ENCODE measurements at regions not wholly inside any gene's neighbourhood (a gene's known extent, or its start where the extent isn't known, plus 50 kb on each side); places are given as distances from the start of the nearest gene placed in this dataset.

GRCh38 chr3:106588739-106589138 is 719.9 kb upstream of the CBLB start:
- no peaks in the 10 kb centered on the region for H3K36me3 ChIP-seq (ENCODE audit: control insufficient read depth in 2 of 2, insufficient read depth in 2 of 2, low read length in 1 of 2)
- H3K9me3 ChIP-seq (ENCODE audit: control insufficient read depth in 2 of 2, insufficient read depth in 1 of 2, low read depth in 1 of 2, low read length in 1 of 2) = no peaks in the 10 kb centered on the region
- no peak overlapping the region for H3K27ac ChIP-seq (ENCODE audit: low read depth in 2 of 2, low read length in 1 of 2)
- no peak overlapping the region for H3K4me3 ChIP-seq (ENCODE audit: low read depth in 1 of 2, low read length in 2 of 2)
- H3K27me3 ChIP-seq (ENCODE audit: control insufficient read depth in 1 of 2, insufficient read depth in 2 of 2, low read length in 2 of 2) = no peaks in the 10 kb centered on the region
- H3K4me1 ChIP-seq (ENCODE audit: control insufficient read depth in 2 of 2, insufficient read depth in 2 of 2, low read length in 1 of 2) = no peaks in the 10 kb centered on the region
- 80 to 84% methylated on average over 1 of the region's 1 CpG for WGBS, 2 donors

DNA sequence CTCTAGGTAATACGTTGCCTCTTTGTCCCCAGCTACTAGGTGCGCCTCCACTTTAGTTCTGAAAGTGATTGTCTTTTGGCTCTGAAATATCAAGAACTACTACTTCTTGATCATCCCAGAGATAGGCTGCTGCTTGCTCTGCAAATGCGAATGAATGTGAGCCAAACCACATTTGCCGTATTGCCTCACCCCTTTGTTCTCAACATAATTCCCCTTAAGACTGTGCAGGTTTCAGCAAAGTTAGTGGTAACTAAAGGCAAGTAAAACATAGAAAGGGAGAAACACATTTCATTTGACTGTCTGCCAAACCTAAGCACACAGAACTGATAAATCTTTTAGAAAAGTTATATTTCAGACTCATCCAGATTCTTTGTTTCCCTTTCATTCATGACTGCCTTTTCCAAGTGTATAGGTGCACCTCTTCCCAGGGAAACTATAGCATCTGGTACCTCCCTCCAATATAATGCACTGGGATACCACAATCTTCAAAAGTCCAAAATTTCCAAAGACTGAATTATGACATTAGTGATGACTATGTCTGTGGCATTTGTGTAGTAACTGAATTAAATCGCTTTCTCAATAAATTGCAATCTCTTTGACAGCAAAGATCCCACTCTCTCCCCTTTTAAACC is 720.6 kb upstream of the CBLB start:
- WGBS, 2 donors = 53 to 64% methylated on average over 5 of the region's 5 CpGs
- Histone ChIP-seq H3K36me3 (ENCODE audit: control insufficient read depth in 2 of 2, insufficient read depth in 2 of 2, low read length in 1 of 2) (no peaks in the 10 kb centered on the region), H3K4me3 (ENCODE audit: low read depth in 1 of 2, low read length in 2 of 2) (no peak overlapping the region), H3K4me1 (ENCODE audit: control insufficient read depth in 2 of 2, insufficient read depth in 2 of 2, low read length in 1 of 2) (no peaks in the 10 kb centered on the region), H3K27ac (ENCODE audit: low read depth in 2 of 2, low read length in 1 of 2) (peak overlapping the region; percentile 18 to 39), H3K27me3 (ENCODE audit: control insufficient read depth in 1 of 2, insufficient read depth in 2 of 2, low read length in 2 of 2) (no peaks in the 10 kb centered on the region), H3K9me3 (ENCODE audit: control insufficient read depth in 2 of 2, insufficient read depth in 1 of 2, low read depth in 1 of 2, low read length in 1 of 2) (no peaks in the 10 kb centered on the region)

GRCh38 chr3:106590216-106590615 is 721.4 kb upstream of the CBLB start:
- 41 to 46% methylated on average over 1 of the region's 1 CpG for WGBS, 2 donors
- Histone ChIP-seq H3K27me3 (ENCODE audit: control insufficient read depth in 1 of 2, insufficient read depth in 2 of 2, low read length in 2 of 2) (no peaks in the 10 kb centered on the region), H3K4me3 (ENCODE audit: low read depth in 1 of 2, low read length in 2 of 2) (no peak overlapping the region), H3K27ac (ENCODE audit: low read depth in 2 of 2, low read length in 1 of 2) (no peak overlapping the region), H3K36me3 (ENCODE audit: control insufficient read depth in 2 of 2, insufficient read depth in 2 of 2, low read length in 1 of 2) (no peaks in the 10 kb centered on the region), H3K9me3 (ENCODE audit: control insufficient read depth in 2 of 2, insufficient read depth in 1 of 2, low read depth in 1 of 2, low read length in 1 of 2) (no peaks in the 10 kb centered on the region), H3K4me1 (ENCODE audit: control insufficient read depth in 2 of 2, insufficient read depth in 2 of 2, low read length in 1 of 2) (no peaks in the 10 kb centered on the region)

DNA sequence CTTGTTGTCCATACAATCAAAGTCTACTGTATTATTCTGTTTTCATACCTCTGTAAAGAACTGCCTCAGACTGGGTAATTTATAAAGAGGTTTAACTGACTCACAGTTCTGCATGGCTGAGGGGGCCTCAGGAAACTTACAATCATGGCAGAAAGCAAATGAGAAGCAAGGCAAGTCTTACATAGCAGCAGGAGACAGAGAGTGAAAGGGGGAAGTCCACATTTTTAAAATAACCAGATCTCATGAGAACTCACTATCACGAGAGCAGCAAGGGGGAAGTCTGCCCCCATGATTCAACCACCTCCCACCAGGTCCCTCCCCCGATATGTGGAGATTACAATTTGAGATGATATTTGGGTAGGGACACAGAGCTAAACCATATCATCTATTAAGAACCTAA is 724.6 kb upstream of the CBLB start:
- H3K27me3 ChIP-seq (ENCODE audit: control insufficient read depth in 1 of 2, insufficient read depth in 2 of 2, low read length in 2 of 2) = no peaks in the 10 kb centered on the region
- 89 to 90% methylated on average over 2 of the region's 2 CpGs for WGBS, 2 donors
- no peaks in the 10 kb centered on the region for H3K9me3 ChIP-seq (ENCODE audit: control insufficient read depth in 2 of 2, insufficient read depth in 1 of 2, low read depth in 1 of 2, low read length in 1 of 2)
- no peak overlapping the region for H3K4me3 ChIP-seq (ENCODE audit: low read depth in 1 of 2, low read length in 2 of 2)
- no peaks in the 10 kb centered on the region for H3K36me3 ChIP-seq (ENCODE audit: control insufficient read depth in 2 of 2, insufficient read depth in 2 of 2, low read length in 1 of 2)
- no peak overlapping the region for H3K27ac ChIP-seq (ENCODE audit: low read depth in 2 of 2, low read length in 1 of 2)
- H3K4me1 ChIP-seq (ENCODE audit: control insufficient read depth in 2 of 2, insufficient read depth in 2 of 2, low read length in 1 of 2) = no peaks in the 10 kb centered on the region

- Histone ChIP-seq H3K9me3 (ENCODE audit: control insufficient read depth in 2 of 2, insufficient read depth in 1 of 2, low read depth in 1 of 2, low read length in 1 of 2) (peaks cover 0 to 2% of the 10 kb centered on the region in 2 donors), H3K27me3 (ENCODE audit: control insufficient read depth in 1 of 2, insufficient read depth in 2 of 2, low read length in 2 of 2) (no peaks in the 10 kb centered on the region), H3K36me3 (ENCODE audit: control insufficient read depth in 2 of 2, insufficient read depth in 2 of 2, low read length in 1 of 2) (no peaks in the 10 kb centered on the region), H3K4me3 (ENCODE audit: low read depth in 1 of 2, low read length in 2 of 2) (no peak overlapping the region), H3K4me1 (ENCODE audit: control insufficient read depth in 2 of 2, insufficient read depth in 2 of 2, low read length in 1 of 2) (no peaks in the 10 kb centered on the region), H3K27ac (ENCODE audit: low read depth in 2 of 2, low read length in 1 of 2) (no peak overlapping the region)
- WGBS, 2 donors = 11 to 17% methylated on average over 2 of the region's 2 CpGs
Observed at GRCh38 chr3:106609666-106610301, 741.0 kb upstream of the CBLB start.

DNA sequence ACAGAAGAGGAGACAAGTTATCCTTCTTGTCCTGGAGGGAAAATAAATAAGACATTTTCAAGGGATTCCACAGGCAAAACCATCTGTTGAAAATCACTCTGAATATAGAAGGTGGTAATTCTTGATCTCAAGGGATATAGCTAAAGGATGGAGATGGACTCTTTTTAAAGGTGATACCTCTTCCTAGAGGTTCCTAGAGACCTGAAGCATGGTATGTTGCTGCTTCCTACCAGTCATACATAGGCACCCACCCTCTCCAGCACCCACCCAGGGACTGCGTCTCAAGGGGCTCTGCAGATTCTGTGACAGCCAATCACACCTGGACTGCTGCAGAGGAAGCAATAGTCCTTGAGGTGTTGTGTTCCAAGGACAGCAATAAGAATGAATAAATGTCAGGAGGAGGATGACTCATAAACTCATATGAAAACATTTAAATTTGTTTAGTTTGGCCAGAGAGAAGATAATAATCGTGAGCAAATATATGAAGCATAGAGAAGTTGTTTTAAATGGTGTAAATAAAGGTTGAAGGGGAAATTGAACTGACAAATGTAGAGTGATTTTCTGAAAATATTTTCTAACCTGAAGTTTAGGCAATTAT is 741.6 kb upstream of the CBLB start:
- Histone ChIP-seq H3K27me3 (ENCODE audit: control insufficient read depth in 1 of 2, insufficient read depth in 2 of 2, low read length in 2 of 2) (no peaks in the 10 kb centered on the region), H3K9me3 (ENCODE audit: control insufficient read depth in 2 of 2, insufficient read depth in 1 of 2, low read depth in 1 of 2, low read length in 1 of 2) (peaks cover 0 to 2% of the 10 kb centered on the region in 2 donors), H3K27ac (ENCODE audit: low read depth in 2 of 2, low read length in 1 of 2) (no peak overlapping the region), H3K4me3 (ENCODE audit: low read depth in 1 of 2, low read length in 2 of 2) (no peak overlapping the region), H3K36me3 (ENCODE audit: control insufficient read depth in 2 of 2, insufficient read depth in 2 of 2, low read length in 1 of 2) (no peaks in the 10 kb centered on the region), H3K4me1 (ENCODE audit: control insufficient read depth in 2 of 2, insufficient read depth in 2 of 2, low read length in 1 of 2) (no peaks in the 10 kb centered on the region)
- 46 to 58% methylated on average over 2 of the region's 2 CpGs for WGBS, 2 donors

- 95 to 98% methylated on average over 1 of the region's 1 CpG for WGBS, 2 donors
- H3K27ac ChIP-seq (ENCODE audit: low read depth in 2 of 2, low read length in 1 of 2) = no peak overlapping the region
- no peaks in the 10 kb centered on the region for H3K4me1 ChIP-seq (ENCODE audit: control insufficient read depth in 2 of 2, insufficient read depth in 2 of 2, low read length in 1 of 2)
- H3K9me3 ChIP-seq (ENCODE audit: control insufficient read depth in 2 of 2, insufficient read depth in 1 of 2, low read depth in 1 of 2, low read length in 1 of 2) = peaks cover 0 to 2% of the 10 kb centered on the region in 2 donors
- H3K27me3 ChIP-seq (ENCODE audit: control insufficient read depth in 1 of 2, insufficient read depth in 2 of 2, low read length in 2 of 2) = no peaks in the 10 kb centered on the region
- H3K4me3 ChIP-seq (ENCODE audit: low read depth in 1 of 2, low read length in 2 of 2) = no peak overlapping the region
- H3K36me3 ChIP-seq (ENCODE audit: control insufficient read depth in 2 of 2, insufficient read depth in 2 of 2, low read length in 1 of 2) = no peaks in the 10 kb centered on the region
Observed at GRCh38 chr3:106611116-106611515, 742.3 kb upstream of the CBLB start.

DNA sequence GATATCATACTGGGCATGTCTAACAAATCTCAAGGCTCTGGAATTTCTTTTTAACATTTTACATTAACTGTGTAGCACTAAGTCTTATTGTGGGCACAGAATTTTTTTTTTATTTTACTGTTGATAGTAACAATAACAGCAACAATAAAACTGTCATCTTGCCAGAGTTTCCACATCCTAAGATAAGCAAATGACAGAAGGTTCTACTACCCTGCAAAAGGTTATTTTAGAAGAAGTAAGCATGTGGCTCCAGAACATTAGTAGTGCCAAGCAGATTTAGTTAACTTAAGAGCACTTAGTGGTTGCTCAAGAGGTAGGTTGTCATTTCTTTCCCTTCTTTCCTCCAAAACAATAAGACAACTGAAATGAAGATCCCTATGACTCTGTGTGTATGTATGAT is 743.0 kb upstream of the CBLB start:
- H3K4me3 ChIP-seq (ENCODE audit: low read depth in 1 of 2, low read length in 2 of 2) = no peak overlapping the region
- H3K9me3 ChIP-seq (ENCODE audit: control insufficient read depth in 2 of 2, insufficient read depth in 1 of 2, low read depth in 1 of 2, low read length in 1 of 2) = peaks cover 0 to 2% of the 10 kb centered on the region in 2 donors
- no peak overlapping the region for H3K27ac ChIP-seq (ENCODE audit: low read depth in 2 of 2, low read length in 1 of 2)
- no peaks in the 10 kb centered on the region for H3K36me3 ChIP-seq (ENCODE audit: control insufficient read depth in 2 of 2, insufficient read depth in 2 of 2, low read length in 1 of 2)
- H3K4me1 ChIP-seq (ENCODE audit: control insufficient read depth in 2 of 2, insufficient read depth in 2 of 2, low read length in 1 of 2) = no peaks in the 10 kb centered on the region
- no peaks in the 10 kb centered on the region for H3K27me3 ChIP-seq (ENCODE audit: control insufficient read depth in 1 of 2, insufficient read depth in 2 of 2, low read length in 2 of 2)

- WGBS, 2 donors = 79 to 82% methylated on average over 3 of the region's 3 CpGs
- Histone ChIP-seq H3K27ac (ENCODE audit: low read depth in 2 of 2, low read length in 1 of 2) (no peak overlapping the region), H3K9me3 (ENCODE audit: control insufficient read depth in 2 of 2, insufficient read depth in 1 of 2, low read depth in 1 of 2, low read length in 1 of 2) (peaks cover 0 to 2% of the 10 kb centered on the region in 2 donors), H3K36me3 (ENCODE audit: control insufficient read depth in 2 of 2, insufficient read depth in 2 of 2, low read length in 1 of 2) (no peaks in the 10 kb centered on the region), H3K4me3 (ENCODE audit: low read depth in 1 of 2, low read length in 2 of 2) (no peak overlapping the region), H3K27me3 (ENCODE audit: control insufficient read depth in 1 of 2, insufficient read depth in 2 of 2, low read length in 2 of 2) (no peaks in the 10 kb centered on the region), H3K4me1 (ENCODE audit: control insufficient read depth in 2 of 2, insufficient read depth in 2 of 2, low read length in 1 of 2) (no peaks in the 10 kb centered on the region)
Observed at GRCh38 chr3:106616556-106616955, 747.7 kb upstream of the CBLB start.

GRCh38 chr3:106617276-106617675 is 748.5 kb upstream of the CBLB start:
- H3K36me3 ChIP-seq (ENCODE audit: control insufficient read depth in 2 of 2, insufficient read depth in 2 of 2, low read length in 1 of 2) = no peaks in the 10 kb centered on the region
- H3K27me3 ChIP-seq (ENCODE audit: control insufficient read depth in 1 of 2, insufficient read depth in 2 of 2, low read length in 2 of 2) = no peaks in the 10 kb centered on the region
- H3K9me3 ChIP-seq (ENCODE audit: control insufficient read depth in 2 of 2, insufficient read depth in 1 of 2, low read depth in 1 of 2, low read length in 1 of 2) = peaks cover 0 to 2% of the 10 kb centered on the region in 2 donors
- no peaks in the 10 kb centered on the region for H3K4me1 ChIP-seq (ENCODE audit: control insufficient read depth in 2 of 2, insufficient read depth in 2 of 2, low read length in 1 of 2)
- 50 to 70% methylated on average over 2 of the region's 2 CpGs for WGBS, 2 donors
- H3K4me3 ChIP-seq (ENCODE audit: low read depth in 1 of 2, low read length in 2 of 2) = no peak overlapping the region
- H3K27ac ChIP-seq (ENCODE audit: low read depth in 2 of 2, low read length in 1 of 2) = no peak overlapping the region
